ENCODE measurements at regions not wholly inside any gene's neighbourhood (a gene's known extent, or its start where the extent isn't known, plus 50 kb on each side); places are given as distances from the start of the nearest gene placed in this dataset.
"Not testable (repeated sequence)": the region's sequence is repeated elsewhere in the genome, so short reads cannot be mapped to it uniquely, and the experiment has no call there.

- DNase-seq (ENCODE audit: low read depth in 1 of 2, low spot score in 1 of 2), result no peak
Measured at GRCh38 chr16:47920709-47921108, 235.1 kb downstream of the ABCC12 start.

GRCh38 chr16:47917118-47917517 is 238.7 kb downstream of the ABCC12 start:
- DNase-seq (ENCODE audit: low read depth in 1 of 2, low spot score in 1 of 2), result no peak

GRCh38 chr16:47916266-47916665 is 239.5 kb downstream of the ABCC12 start:
- DNase-seq (ENCODE audit: low read depth in 1 of 2, low spot score in 1 of 2), result no peak

- DNase-seq (ENCODE audit: low read depth in 1 of 2, low spot score in 1 of 2), result no peak
Measured at GRCh38 chr16:47907109-47907508, 248.7 kb downstream of the ABCC12 start.

DNA sequence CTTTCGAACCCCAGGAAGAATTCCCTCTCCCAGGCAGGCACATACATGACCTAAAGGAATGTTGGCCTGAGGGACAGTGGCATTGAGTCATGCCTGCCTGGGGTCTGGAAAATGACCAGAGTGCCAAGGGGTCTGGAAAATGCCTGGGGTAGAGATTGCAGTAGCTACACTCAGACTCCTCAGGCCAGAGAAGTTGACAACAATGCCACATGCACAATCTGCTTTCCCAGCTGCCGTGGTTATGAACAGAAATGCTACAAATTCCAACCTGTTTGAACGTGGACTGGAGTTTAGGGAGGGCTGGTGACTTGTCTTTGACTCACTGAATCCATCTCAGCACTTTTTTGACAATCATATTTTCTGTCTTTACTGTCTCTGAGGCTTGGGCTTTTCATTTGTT is 250.0 kb downstream of the ABCC12 start:
- DNase-seq (ENCODE audit: low read depth in 1 of 2, low spot score in 1 of 2), result no peak

GRCh38 chr16:47904691-47905090 is 251.1 kb downstream of the ABCC12 start:
- no peak for DNase-seq (ENCODE audit: low read depth in 1 of 2, low spot score in 1 of 2)

DNA sequence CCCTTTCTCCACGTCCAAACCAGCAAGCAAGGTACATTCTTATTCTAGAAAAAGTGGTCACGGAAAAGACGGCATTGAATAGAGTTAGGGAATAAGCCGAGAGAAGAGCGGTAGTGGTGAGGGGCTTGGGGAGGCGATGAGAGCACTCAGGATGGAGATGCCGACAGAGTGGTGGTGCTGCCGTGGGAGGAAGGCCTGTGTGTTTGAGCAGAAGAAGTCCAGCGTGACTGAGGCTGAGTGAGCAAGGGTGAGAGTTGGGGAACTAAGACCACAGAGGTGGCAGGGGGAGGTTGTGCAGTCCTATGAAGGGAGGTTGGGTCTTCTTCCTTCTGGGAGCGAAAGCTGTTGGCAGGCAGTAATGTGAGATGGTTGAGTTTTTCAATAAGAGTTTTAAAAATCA is 252.3 kb downstream of the ABCC12 start:
- DNase-seq (ENCODE audit: low read depth in 1 of 2, low spot score in 1 of 2), result no peak

DNA sequence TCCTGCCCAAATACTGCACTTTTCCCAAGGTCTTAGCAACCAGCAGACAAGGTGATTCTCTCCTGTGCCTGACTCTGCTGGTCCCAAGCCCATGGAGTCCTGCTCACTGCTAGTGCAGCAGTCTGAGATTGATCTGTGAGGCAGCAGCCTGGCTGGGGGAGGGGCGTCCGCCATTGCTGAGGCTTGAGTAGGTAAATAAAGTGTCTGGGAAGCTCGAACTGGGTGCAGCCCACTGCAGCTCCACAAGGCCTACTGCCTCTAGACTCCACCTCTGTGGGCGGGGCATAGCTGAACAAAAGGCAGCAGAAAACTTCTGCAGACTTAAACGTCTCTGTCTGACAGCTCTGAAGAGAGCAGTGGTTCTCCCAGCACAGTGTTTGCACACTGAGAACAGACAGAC is 258.7 kb downstream of the ABCC12 start:
- DNase-seq (ENCODE audit: low read depth in 1 of 2, low spot score in 1 of 2), result not testable (repeated sequence)

DNA sequence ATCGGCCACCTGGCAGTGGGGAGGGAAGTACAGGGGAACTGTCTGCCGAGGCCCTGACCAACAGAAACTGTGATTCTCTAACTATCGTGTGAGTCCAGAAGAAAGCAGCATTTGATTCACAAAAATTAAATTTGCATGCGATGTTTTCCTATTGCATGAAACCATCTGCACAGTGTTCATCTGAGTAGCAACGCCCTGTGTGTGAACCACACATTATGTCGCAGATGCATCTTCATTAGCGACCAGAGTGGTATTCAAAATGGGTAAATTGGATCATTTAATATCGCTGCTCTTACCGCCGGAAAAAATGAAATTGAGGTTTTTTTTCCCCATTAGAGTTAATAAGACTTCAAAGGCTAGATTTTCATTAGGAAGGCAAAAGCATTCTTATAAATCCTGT is 260.6 kb downstream of the ABCC12 start:
- no peak for DNase-seq (ENCODE audit: low read depth in 1 of 2, low spot score in 1 of 2)

DNA sequence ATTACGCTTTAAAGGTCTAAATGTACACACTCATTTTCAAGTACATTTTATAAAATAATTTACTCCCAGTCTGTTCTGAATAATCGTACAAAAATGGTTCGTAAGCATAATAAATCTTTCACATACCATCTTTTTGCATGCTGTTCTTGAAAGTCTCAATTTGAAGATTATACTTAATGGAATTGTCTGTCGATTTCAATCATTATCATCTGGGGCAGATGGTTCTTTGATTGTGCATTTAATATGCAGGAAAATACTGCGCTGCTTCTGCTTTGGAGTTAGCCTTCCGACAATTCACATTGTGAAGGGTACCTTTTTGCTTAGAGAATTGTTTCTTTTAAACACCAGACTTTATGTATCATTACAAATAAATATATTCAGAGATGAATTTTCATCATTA is 262.8 kb downstream of the ABCC12 start:
- no peak for DNase-seq (ENCODE audit: low read depth in 1 of 2, low spot score in 1 of 2)

DNA sequence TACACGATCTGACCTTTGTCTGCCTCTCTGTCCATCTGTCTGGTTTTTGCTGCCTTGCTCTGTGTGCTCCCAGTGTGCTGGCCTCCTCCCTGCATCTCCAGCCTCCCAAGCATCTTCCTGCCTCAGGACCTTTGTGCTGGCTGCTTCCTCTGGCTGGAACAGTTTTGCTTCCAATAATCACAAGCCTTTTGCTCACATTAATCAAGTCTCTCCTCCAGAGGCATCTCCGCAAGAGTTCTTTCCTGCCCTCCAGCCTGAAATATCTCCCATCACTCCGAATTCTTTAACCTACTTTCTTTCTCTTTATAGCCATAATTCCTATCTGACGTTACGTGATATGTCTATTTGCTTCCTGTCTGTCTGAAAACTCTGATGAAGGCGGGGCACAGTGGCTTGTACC is 267.1 kb downstream of the ABCC12 start:
- DNase-seq (ENCODE audit: low read depth in 1 of 2, low spot score in 1 of 2), result no peak

GRCh38 chr16:47888142-47888541 is 267.7 kb downstream of the ABCC12 start:
- no peak for DNase-seq (ENCODE audit: low read depth in 1 of 2, low spot score in 1 of 2)

DNA sequence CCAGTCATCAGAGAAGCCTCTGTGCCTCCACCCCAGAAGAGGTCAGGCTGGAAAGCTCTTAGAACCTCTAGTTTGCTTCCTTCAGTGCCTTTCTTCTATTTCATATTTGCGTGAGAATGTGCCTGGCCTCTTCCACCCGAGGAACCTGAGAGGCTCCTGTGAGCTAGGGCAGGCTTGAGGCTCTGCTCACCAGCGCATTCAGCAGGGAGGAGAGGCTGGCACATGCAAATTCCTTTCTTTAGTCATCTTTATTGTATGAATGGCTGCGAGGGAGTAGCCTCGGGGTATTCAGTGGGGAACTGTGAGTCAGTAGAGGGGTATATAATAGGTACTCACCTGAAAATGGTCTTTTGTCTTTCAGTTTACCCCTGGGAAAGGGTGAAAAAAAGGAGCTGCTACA is 268.3 kb downstream of the ABCC12 start:
- no peak for DNase-seq (ENCODE audit: low read depth in 1 of 2, low spot score in 1 of 2)

- no peak for DNase-seq (ENCODE audit: low read depth in 1 of 2, low spot score in 1 of 2)
Measured at GRCh38 chr16:47886631-47887415, 269.0 kb downstream of the ABCC12 start.

DNA sequence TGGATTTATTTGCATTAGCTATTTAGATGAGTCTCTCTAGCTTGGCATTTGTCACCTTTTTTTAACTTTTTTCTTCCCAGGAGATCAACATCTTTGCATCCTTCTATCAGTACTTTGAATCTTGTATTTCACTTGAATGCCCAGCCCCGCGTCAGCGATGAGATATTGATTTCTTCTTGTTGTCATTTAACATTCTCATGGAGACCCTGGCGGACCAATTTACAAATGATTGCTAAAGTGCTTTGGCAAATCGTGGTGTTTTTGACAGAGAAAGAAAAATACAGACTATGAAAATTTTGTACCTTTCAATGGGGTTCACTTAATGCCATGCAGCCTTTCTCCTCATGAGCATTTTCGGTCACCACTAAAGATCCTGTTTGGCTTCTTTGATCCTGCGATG is 269.7 kb downstream of the ABCC12 start:
- no peak for DNase-seq (ENCODE audit: low read depth in 1 of 2, low spot score in 1 of 2)

GRCh38 chr16:47885489-47885888 is 270.3 kb downstream of the ABCC12 start:
- no peak for DNase-seq (ENCODE audit: low read depth in 1 of 2, low spot score in 1 of 2)

- DNase-seq (ENCODE audit: low read depth in 1 of 2, low spot score in 1 of 2), result no peak
Measured at GRCh38 chr16:47884116-47884725, 271.6 kb downstream of the ABCC12 start.

- DNase-seq (ENCODE audit: low read depth in 1 of 2, low spot score in 1 of 2), result no peak
Measured at GRCh38 chr16:47881574-47881973, 274.2 kb downstream of the ABCC12 start.

DNA sequence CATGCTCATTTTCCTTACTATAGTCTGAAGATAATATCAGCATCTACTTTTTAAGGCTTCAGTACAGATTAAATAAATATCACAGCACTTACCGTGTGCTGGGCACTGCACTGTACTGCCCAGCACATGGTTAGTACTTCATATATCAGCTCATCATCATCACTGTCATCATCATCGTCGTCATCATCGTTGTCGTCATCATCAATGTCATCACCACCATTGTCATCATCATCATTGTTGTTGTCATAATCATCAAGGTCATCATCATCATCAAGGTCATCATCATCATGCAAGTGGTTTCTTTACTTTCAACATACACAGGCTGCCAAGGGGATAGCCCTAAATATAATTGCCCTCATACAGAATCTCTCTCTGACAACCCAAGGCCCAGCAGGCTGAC is 275.1 kb downstream of the ABCC12 start:
- no peak for DNase-seq (ENCODE audit: low read depth in 1 of 2, low spot score in 1 of 2)

GRCh38 chr16:47877166-47877565 is 278.6 kb downstream of the ABCC12 start:
- DNase-seq (ENCODE audit: low read depth in 1 of 2, low spot score in 1 of 2), result no peak

- DNase-seq (ENCODE audit: low read depth in 1 of 2, low spot score in 1 of 2), result no peak
Measured at GRCh38 chr16:47876511-47876910, 279.3 kb downstream of the ABCC12 start.

GRCh38 chr16:47873434-47873833 is 282.4 kb downstream of the ABCC12 start:
- no peak for DNase-seq (ENCODE audit: low read depth in 1 of 2, low spot score in 1 of 2)

GRCh38 chr16:47872225-47872624 is 283.6 kb downstream of the ABCC12 start:
- DNase-seq (ENCODE audit: low read depth in 1 of 2, low spot score in 1 of 2), result no peak

Measured in activated CD4-positive, alpha-beta T cell treated with anti-CD3 and anti-CD28 coated beads, Interleukin-2, amount 50 U/mL, for 24 hours (primary cell).